Occipital lobe (tissue), 1 donor: ENCODE measurements at regions not wholly inside any gene's neighbourhood (a gene's known extent, or its start where the extent isn't known, plus 50 kb on each side); places are given as distances from the start of the nearest gene placed in this dataset.
"Not testable (repeated sequence)": the region's sequence is repeated elsewhere in the genome, so short reads cannot be mapped to it uniquely, and the experiment has no call there.

ENCODE experiments used
- DNase-seq: peaks from one replicate; lab custom pipeline; 2025; lab: John Stamatoyannopoulos, UW

DNA sequence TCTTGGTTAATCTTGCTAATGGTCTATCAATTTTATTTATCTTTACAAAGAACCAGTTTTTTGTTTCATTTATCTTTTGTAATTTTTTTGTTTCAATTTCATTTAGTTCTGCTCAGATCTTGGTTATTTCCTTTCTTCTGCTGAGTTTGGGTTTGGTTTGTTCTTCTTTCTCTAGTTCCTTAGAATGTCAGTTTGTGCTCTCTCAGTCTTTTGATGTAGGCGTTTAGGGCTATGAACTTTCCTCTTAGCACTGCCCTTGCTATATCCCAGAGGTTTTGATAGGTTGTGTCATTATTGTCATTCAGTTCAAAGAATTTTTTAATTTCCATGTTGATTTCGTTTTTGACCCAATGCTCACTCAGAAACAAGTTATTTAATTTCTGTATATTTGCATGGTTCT lies 97.1 kb upstream of the CHST15 start:
- not testable (repeated sequence) for DNase-seq

DNA sequence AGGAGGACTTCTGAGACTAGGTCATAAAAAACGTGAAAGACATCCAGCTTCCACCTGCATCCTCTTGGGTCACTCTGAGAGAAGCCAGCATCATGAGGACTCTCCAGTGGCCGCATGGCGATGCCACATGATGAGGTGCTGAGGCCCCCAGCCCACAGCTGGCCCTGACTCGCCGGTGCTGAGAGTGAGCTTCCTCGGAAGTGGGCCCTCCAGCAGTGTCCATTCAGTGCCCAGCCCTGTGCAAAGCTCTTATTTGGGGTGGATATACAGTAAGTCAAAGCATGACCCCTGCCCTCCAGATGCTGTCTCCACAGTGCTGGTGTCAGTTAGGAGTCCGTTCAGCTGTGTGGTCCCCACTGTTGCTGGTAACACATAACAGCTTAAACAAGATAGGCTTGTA lies 93.6 kb upstream of the CHST15 start:
- no peak for DNase-seq

DNA sequence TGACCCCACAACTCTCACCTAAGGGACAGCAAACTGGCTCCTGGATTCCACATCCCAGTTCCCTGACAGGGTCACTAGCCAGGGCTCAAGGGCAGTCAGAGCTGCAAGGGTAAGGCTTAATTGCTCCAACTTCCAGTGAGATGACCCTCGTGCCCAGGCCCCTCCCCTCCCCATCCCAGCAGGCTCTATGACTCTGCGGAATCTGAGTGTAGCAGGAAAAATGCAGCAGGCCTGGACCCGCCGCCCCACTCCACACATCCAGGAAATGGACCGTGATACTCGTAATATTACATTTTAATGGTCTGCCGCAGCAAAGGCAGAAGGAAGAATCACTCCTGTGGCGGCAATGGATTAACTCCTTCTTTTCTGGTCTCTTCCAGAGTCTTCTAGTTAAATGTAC lies 91.7 kb upstream of the CHST15 start:
- DNase-seq, result no peak

DNA sequence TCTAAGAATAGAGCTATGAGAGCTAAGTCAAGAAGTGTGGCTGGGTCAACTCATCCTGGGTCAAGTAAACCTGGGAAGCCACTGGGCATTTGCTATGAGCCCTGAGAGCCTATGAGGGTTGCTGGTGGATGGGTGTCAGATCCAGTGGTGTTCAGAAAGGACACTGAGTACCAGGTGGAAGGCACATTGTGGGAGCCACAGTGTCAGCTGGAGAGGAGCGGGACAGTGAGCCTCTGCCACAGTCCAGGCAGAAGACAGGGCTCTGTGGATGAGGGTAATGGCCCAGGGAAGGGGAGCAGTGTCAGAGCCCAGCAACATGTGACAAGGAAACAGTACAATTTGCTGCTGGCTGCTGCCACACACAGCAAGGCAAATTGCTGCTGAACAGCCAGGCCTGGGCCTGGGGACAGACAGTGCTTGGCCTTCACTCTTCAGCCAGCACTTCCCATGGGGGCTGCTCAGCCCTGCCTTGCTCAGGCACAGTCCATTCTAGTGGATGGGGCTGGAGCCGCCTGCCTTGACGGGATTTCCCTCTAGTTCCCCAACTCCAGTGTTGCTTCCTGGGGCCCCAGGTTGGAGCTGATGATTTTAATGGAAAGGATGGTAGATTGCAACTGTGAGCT lies 90.9 kb upstream of the CHST15 start:
- no peak for DNase-seq

DNA sequence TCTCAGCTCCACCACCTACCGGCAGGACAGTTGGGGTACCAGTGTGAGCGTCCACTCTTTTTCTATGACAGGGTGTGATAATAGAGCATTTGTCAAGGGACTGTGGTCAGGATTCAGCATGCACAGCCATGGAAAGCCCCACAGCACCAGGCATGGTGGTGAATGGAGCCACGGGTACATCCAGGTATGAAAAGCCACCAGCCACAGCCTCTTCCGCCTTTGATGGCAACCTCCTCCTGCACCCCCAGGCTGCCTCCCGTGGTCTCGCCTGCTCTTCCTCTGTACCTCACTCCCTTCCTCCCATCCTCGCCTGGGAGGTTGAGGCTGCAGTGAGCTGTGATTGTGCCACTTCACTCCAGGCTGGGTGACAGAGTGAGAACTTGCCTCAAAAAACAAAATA lies 90.2 kb upstream of the CHST15 start:
- DNase-seq, result no peak

DNA sequence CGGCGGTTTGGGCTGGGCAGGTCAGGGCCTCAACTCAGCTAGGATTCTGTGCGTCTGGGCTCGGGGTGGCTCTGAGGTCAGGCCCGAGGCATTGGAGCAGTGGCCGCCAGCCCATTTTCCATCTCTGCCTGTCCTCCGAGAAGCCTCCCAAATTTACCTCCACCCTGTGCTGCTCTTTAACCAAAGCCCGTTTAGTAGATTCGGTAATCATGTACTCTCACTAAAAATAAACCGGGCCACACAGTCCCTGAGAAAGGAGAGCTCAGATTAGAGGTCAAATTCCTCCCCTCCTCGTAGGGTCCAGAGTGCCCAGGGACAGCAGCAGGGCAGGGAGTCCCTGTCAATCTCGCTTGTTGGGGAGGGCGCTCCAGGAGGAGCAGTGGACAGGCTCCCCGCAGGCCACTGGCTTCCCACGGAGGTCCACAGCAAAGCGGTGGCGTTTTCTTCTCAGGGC lies 88.7 kb upstream of the CHST15 start:
- no peak for DNase-seq

DNA sequence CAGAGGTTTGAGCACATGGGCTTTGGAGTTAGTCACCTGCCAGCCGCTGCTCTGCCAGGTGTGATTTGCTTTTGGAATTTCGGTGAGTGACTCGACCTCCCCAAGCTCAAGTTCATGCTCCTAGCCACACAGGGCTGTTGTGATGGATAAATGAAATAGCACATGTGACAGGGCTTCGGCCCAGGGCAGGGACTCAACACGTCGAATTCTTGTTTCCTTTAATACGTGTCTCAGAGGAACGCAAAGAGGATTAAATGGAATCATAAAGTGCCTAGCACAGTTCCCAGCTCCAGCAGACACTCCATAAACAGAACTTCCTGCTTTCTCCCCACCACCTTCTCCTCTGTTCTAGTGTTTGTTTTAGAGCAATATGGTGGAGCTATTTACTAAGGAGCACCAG lies 88.3 kb upstream of the CHST15 start:
- no peak for DNase-seq

DNA sequence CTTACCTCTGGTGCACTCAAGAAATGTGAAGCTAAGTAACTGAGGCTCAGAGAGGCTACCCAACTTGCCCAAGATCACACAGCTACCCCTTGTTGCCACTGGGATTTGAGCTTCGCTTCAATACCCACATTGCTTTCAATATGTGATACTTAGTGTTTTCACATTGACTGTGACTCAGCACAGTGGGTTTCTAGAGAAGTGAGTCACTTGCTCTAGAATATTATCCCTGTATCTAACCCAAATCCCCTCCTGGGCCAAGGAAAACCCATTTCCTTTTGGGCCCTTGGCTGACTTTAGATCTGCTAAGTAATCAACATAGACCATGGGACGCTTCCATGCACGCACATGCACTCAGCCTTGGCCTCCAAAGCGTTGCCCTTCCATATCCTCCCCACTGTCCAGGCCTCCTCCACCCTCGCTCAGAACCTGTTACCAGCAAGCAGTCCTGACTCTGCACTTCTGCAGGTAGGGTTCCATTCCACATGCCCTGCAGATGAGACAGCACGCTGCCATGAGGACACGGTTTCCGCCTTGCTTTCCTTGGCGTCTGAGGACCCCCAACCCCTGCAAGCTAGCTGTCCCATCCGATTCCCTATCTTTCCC lies 87.7 kb upstream of the CHST15 start:
- DNase-seq, result no peak

DNA sequence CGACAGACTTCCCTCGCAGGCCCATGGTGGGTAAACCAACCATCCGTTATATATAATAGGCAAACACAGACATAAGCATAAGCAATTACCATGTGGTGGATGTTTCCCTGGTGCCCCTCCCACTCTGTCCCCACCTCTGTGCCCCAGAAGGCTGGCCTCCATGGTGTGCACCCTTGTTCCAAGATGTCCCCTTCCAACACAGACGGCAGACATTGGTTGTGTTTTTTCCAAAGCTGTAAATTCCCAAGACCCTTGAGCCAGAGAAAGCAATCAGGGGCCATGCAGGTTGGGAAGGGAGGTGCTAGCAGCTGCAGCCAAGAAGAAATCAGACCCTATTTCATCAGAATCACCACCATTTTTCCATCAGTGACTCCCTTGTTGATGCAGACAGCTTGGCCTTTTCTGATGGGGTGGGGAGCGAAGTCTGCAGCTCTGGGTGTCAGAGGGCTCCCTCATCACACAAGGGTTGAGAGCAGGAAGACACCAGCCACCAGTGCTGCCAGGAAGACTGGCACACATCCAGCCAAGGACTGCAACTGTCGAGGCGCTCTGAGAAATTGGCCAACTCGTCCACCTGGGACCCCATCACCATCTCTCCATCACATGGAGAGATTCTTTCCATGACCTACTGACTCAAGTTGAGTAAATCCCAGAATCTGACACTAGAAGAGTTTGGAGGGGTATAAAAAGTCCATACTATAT lies 86.8 kb upstream of the CHST15 start:
- no peak for DNase-seq

DNA sequence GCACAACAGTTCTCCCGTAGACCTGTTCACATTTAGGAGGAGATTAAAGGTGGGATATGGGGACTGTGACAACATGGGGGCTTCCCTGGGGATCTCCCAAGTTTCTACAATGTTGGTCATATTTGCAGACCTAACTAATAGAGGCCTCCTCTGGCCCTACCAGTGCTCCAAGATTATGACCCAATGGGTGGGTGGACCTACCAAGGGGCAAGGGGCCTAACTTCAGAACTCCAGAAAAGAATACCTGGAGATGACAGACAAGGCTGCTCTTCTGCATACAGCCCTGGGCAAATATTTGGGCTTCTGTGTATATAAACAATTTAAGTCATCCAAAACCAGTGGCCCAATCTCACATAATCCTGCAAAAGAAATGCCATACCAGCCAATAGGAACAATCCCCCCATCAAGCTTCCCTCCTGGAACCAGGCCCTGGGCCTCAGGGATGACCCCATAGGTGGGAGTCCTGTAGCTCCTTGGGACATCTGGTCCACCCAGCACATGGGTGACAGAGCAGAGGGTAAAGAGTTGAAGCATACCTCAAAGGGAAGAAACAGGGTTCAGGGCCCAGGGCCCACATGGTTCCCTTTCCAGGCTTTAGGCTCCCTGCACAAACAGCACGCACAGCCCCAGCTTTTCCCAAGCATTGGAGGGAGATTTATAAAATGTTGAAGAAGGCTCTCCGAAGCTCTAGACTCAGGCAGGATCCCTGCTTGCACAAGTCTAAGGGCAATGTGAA lies 86.1 kb upstream of the CHST15 start:
- DNase-seq, result no peak

DNA sequence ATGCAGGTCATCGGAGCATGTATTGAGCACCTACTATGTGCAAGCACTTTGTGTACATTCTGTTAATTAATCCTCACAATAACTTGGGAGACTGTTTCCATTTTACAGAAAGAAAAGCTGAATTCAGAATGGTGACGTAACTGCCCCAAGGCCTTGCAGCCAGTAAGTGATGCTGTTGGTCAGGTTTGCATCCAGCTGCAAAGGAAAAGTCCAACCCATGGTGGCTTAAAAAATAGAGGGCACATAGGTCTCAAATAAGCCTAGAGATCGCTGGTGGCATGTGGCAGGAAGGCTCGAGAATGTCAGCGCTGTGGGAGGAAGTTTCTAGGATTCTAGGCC lies 83.8 kb upstream of the CHST15 start:
- no peak for DNase-seq

DNA sequence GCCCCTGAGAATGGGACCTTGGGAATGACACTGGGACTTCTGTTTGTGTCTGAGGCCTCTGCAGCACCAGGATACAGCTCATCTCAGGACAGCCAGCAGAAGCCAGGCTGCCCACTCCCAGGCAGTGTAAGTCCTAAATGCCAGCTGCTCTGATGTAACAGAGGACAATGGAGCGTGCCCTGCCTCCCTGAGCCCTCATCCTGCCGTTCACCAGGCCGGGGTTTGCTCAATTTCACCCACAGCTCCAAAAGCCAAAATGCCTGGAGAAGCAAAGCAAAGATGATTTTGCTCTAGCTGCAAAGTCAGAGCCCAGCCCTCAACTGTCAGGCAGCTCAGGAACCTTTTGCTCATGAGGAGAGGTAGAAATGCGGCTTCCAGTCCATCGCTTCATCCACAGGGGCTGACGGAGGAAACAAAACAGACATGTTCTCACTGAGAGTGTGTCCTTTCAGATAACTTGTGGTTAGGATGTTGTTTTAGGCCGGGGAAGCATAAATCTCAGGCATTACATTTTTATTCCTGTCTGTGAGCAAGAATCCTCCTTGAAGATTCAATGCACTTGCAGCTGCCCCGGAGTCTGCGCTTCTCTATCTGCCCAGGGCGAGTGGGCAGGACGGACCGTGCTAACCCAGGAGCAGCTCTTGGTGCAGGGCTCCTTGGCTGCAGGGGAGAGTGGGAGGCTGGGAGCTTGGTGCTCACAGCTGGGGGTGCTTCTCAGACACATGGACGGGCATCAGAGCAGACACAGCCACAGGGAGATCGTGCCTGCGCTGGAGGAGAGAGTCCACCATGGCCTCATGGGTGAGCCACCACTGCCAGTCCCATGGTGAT lies 83.2 kb upstream of the CHST15 start:
- DNase-seq, result no peak

DNA sequence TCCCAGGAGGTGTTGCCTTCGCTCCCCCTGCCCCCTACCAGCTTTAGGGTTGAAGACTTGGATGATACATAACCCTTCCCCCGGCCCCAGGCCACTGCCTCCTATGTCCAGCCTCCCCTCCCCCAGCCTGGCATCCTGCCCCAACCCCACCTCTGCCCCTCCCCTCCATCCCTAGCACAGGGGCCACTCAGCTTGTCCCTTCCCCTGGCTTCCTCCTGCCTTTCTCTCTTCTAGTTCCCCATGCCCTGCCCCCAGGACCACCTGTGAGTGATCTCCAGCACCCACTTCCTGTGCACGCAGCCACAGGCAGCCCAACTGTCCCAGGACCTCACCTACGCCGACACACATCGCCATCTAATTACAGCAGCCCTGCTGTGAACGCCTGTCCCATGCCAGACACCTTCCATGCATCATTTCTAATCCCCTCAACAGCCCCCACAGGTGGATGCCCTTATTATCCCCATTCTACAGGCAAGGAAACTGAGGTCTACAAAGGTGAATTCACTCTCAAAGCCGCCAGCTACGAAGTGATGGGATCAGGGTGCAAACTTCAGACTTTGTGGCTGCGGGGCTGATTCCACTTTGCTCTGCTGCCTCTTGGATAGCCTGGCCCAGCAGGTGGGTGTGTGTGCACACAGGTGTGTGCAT lies 82.4 kb upstream of the CHST15 start:
- no peak for DNase-seq

DNA sequence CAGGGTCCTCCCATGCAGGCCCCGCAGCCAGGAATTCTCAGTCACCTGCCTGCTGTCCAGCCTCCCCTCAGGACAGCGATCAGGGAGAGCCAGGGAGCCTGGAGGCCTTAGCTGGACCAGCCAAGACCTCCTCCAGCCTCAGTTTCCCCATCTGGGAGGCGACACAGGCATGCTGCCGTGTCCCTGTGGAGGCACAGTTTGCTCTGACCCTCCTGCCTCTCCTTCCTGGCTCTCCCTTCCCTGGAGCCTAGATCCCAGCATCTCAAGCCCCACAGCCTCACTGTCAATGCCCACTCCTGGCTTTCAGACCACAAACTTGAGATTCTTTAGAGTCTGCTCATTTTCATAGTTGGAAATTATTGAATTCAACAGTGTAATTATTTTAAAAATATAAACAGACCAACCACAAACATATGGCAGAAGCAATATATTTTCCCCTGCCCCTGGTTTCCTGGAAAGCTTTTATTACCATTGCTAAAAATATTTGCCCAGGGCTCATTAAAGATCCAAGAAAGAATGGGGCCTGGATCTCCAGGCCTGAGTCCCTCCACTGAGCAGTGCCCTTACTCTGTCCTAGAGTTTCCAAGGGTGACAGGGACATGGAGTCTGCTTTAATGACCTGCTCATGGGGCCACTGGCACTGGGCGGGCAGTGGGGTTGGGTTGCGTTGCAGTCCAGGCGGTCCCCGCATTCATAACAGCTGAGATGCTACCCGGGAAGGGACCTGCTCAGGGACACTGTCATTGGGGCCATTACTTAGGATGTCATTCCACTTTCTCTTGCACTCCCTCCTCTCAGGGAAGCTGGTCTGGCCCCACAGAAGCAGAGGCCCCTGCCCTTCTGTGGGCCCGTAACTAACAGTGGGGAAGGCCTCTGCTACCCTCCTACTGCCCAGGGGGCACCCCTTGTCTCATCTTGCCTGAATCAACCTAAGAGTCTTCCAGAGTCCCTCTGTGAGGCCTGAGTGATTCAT lies 81.6 kb upstream of the CHST15 start:
- DNase-seq, result no peak

DNA sequence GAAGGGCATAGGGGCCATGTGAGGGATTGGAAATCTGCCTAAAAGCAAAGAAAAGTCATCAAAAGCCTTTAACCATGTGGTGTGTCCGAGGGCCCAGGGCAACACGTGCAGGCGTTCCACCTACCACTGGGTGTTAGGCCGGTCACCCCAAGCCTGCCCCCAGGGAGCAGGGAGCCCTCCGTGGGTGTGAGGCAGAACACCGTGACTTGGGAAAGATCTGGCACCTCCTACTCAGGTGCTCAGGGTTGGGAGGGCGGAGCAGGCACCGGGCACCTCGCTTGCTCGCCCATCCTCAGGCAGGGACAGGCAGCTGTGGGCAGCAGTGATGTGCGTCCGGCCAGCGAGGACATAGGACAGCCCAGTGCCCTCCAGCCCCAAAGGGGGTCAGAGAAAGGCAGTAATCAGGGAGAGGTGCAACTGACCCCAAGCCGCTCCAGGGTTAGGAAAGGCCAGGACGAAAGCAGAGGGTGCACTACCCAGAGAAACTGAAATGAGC lies 80.7 kb upstream of the CHST15 start:
- no peak for DNase-seq

DNA sequence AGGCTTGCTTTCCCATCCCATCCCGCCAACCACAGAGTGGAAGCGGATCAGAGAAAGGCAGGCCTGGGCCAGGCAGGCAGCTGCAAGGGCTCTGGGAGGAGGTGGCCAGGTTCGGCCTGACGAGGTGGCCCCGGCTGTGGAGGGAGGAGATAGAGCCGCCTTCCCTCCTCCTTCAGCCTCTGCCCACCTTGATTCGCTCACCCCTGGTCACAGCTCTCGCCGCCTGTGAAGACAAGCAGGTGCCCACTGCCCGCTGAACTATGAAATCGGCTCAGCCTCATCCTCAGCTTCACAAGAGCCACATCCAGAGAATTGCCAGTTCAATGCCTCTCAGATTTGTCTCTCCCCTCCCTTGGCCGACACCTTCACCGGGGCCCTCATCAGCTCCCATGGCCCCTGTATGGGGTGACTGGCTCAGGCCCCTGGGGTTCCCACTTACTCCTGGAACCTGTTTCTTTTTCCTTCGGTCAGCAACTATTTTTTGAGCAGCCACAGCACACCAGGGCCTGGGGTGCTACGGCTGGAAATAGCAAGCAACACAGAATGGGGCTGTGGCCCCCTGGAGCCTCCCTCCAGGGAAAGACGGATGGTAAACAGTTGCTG lies 80.0 kb upstream of the CHST15 start:
- no peak for DNase-seq

DNA sequence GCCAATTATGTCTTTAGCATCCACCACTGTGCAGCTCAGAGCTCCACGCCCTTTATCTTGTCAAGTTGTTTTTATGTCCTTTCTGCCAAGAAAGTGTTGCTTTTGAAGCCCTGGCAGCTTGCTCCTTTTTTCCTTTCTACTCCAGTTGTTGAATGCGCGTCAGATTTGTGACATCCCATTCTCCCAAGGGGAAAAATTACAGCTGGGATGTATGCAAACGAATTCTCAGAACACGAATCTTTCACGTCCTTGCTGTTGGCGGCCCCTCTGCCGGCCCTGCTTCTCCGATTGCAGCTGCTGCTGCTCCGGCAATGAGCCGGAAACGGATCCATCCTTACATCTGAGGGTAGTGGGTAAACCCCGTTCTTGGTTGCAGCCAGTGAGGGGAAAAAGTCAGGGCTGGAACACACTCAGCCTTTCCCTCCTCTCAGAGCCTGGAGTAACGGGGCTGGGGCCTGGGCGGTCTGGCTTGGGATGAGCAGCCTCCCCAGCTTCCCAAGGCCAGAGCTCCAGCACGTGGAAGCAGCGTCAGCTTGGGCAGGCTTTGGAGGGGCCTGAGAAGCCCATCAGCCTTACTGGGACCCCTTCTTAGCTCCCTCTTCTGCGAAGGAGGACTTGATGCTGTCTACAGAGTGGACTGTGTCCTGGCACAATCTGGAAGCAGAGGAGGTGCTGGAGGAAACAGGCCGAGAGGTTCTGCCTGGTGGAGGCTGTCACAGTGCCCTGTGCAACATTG lies 79.0 kb upstream of the CHST15 start:
- DNase-seq, result no peak

DNA sequence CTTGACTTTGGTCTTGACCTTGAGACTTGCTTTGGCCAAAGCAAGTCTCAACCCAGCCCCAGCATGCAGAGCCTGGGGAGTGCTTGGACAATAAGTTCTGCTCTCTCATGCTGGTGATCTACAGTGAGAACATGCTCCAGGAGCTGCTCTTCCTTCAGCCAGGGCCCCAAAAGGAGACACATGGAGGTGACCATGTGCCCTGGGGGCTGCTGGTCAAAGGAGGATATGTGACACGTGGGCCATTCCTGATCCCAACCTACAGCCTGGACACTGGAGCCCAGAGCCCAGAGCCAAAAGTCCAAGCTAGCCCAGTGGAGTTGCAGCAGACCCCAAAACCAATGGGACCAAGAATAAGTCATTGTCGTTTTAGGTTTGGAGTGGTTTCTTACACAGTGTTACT lies 78.2 kb upstream of the CHST15 start:
- DNase-seq, result no peak

DNA sequence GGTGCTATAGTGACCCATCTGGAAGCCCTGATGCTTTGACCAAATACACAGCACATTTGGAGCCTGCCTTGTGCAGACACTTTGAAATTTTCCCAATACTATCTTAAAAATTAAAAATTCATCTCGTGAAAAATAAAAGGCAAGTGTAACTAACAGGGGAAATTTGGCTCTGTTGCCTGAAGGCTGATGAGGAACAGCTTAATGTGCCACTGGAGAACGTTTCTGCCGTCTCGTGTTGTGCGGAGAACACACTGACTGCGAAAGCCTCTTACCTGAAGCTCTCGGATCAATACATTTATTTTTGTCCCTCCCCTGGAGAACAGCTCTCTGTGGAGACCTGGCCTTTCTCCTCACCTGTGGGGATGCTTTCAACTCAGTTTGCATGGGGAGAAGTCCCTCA lies 77.2 kb upstream of the CHST15 start:
- DNase-seq, result no peak
